K562 (cell line): ENCODE measurements at regions not wholly inside any gene's neighbourhood (a gene's known extent, or its start where the extent isn't known, plus 50 kb on each side); places are given as distances from the start of the nearest gene placed in this dataset.

ENCODE experiments used
- ATF4 ChIP-seq: fragments of 450-650 bp; formaldehyde crosslinking; IDR thresholded peaks from 2 replicates; pipeline ENCODE4 v1.4.0; 2022; ENCODE audit warnings: mild to moderate bottlenecking, moderate library complexity
- E2F5 ChIP-seq: sonication (generic); formaldehyde crosslinking; IDR thresholded peaks from 2 replicates; pipeline ENCODE4 v1.8.0; 2022; ENCODE audit warnings: mild to moderate bottlenecking, missing genetic modification reagents
- HMBOX1 ChIP-seq: sonication (generic); IDR thresholded peaks from 2 replicates; pipeline ENCODE4 v1.6.1; 2016
- ILK ChIP-seq: fragments of 450-650 bp; IDR thresholded peaks from 2 replicates; pipeline ENCODE4 v1.6.1; 2016; ENCODE audit warnings: missing genetic modification characterization, low read depth, mild to moderate bottlenecking, missing compliant biosample characterization, moderate library complexity, borderline replicate concordance
- MLLT1 ChIP-seq, 2 experiments: fragments of 450-650 bp; IDR thresholded peaks; 2 replicates each; pipeline ENCODE4 v1.6.1; 2016
- SREBF1 ChIP-seq: fragments of 150-350 bp; IDR thresholded peaks from 2 replicates; pipeline ENCODE4 v1.6.1; 2014; ENCODE audit warnings: antibody characterized with exemption, low read depth, low read length, borderline replicate concordance
- TAF1 ChIP-seq: IDR thresholded peaks from 2 replicates; pipeline ENCODE4 v1.6.1; 2011; ENCODE audit warnings: mild to moderate bottlenecking, low read length, moderate library complexity; ENCODE audit not compliant: insufficient read depth, control insufficient read depth, severe bottlenecking; ENCODE audit errors: extremely low read depth
- ZNF655 ChIP-seq: fragments of 250-450 bp; sonication (Bioruptor Pico); IDR thresholded peaks from 2 replicates; pipeline ENCODE4 v1.5.0; 2021

GRCh38 chr6:133131621-133132465, 109.3 kb upstream of the EYA4 start (continued):
- no peak for TF ChIP-seq E2F5 (CRISPR knock-in tag)
- TF ChIP-seq MLLT1 (IDR thresholded peaks at IDR 0.05), result no peak
- TF ChIP-seq ZNF655 (CRISPR knock-in tag), result no peak
- no peak for TF ChIP-seq ATF4 (CRISPR knock-in tag)
- no peak for TF ChIP-seq ILK (tag)
- no peak for TF ChIP-seq HMBOX1
- TF ChIP-seq SREBF1, result no peak
- TF ChIP-seq TAF1, result no peak
